K562 (cell line): ENCODE measurements at regions not wholly inside any gene's neighbourhood (a gene's known extent, or its start where the extent isn't known, plus 50 kb on each side); places are given as distances from the start of the nearest gene placed in this dataset.

Experiments
- ATAC-seq: fragments of 200-7000 bp; cut with Tn5 transposase; 3 replicates; pipeline ENCODE4 v1.9.1; 2020; ENCODE audit warnings: moderate library complexity
- BruUV-seq: library from RNA; stranded (reverse); fragments of 400-500 nt; replicated peaks from 2 replicates; lab custom pipeline; 2021; lab: Mats Ljungman, UMichigan
- CTCF ChIA-PET: fragments of 300-600 bp; formaldehyde crosslinking; extraction: SDS; loops from one replicate; lab custom pipeline; 2021; ENCODE audit warnings: low intra/inter-chr PET ratio; lab: Yijun Ruan, JAX
- POLR2A ChIA-PET: fragments of 300-600, 350-650 bp; sonication (Branson Sonifier 250); formaldehyde crosslinking; extraction: SDS; loops from one replicate; lab custom pipeline; 2021; ENCODE audit warnings: antibody characterized with exemption, inconsistent platforms; lab: Yijun Ruan, JAX
- DNase-seq, 4 experiments: peaks; one replicate each; pipeline versions ENCODE4 v3.0.0 to v3.0.0-alpha.2; 2011 to 2018; ENCODE audit warnings: low spot score in 3 of 4, mixed read lengths in 3 of 4; ENCODE audit errors: extremely low read depth in 1 of 4
- FAIRE-seq: peaks from 2 replicates; lab custom pipeline; 2011; peaks lifted over from hg19 to GRCh38; lab: Jason Lieb, UNC
- H2AFZ ChIP-seq: 2 replicates; pipeline ENCODE4 v1.6.0; 2011; ENCODE audit warnings: low read depth, low read length, control low read depth, inconsistent platforms
- H3K27ac ChIP-seq: fragments of 200-600 bp; 3 replicates; pipeline ENCODE4 v1.8.0; 2011; ENCODE audit warnings: low read depth, mild to moderate bottlenecking, control low read depth, inconsistent platforms, low read length, moderate library complexity, mixed read lengths; ENCODE audit errors: extremely low read depth
- H3K27me3 ChIP-seq, 2 experiments: fragments of 300-600 bp in 1 of 2; 2 replicates in 1 of 2; 3 replicates in 1 of 2; pipeline versions ENCODE4 v1.6.0 to v1.8.0; 2011; ENCODE audit warnings: inconsistent platforms in 2 of 2, low read length in 2 of 2, mild to moderate bottlenecking in 1 of 2, mixed read lengths in 1 of 2, moderate library complexity in 1 of 2; ENCODE audit not compliant: control insufficient read depth in 2 of 2, insufficient read depth in 2 of 2
- H3K36me3 ChIP-seq: fragments of 300-600 bp; 3 replicates; pipeline ENCODE4 v1.8.0; 2011; ENCODE audit warnings: mild to moderate bottlenecking, low read length, inconsistent platforms; ENCODE audit not compliant: control insufficient read depth, insufficient read depth
- H3K4me1 ChIP-seq, 2 experiments: fragments of 200-600 bp in 1 of 2; replicated peaks in 1 of 2; 2 replicates in 1 of 2; 3 replicates in 1 of 2; pipeline versions ENCODE4 v1.5.1 to v1.8.0; 2011; ENCODE audit warnings: inconsistent platforms in 2 of 2, low read length in 2 of 2, mild to moderate bottlenecking in 1 of 2, mixed read lengths in 1 of 2, moderate library complexity in 1 of 2; ENCODE audit not compliant: control insufficient read depth in 2 of 2, insufficient read depth in 2 of 2
- H3K4me2 ChIP-seq: 2 replicates; pipeline ENCODE4 v1.6.1; 2011; ENCODE audit warnings: low read length, control low read depth, inconsistent platforms, mixed read lengths; ENCODE audit not compliant: insufficient read depth
- H3K4me3 ChIP-seq: fragments of 200-600 bp; sonication (generic), shearing (Covaris generic); 2 replicates; pipeline ENCODE4 v1.5.1; 2016; ENCODE audit warnings: control low read depth, inconsistent platforms
- H3K79me2 ChIP-seq: fragments of 200-600 bp; 3 replicates; pipeline ENCODE4 v1.8.0; 2011; ENCODE audit warnings: low read length, inconsistent platforms; ENCODE audit not compliant: control insufficient read depth, insufficient read depth
- H3K9ac ChIP-seq, 2 experiments: 2 replicates each; pipeline versions ENCODE4 v1.6.0 to v1.6.1; 2011; ENCODE audit warnings: low read depth in 2 of 2, low read length in 2 of 2, control low read depth in 1 of 2, inconsistent platforms in 1 of 2, mild to moderate bottlenecking in 1 of 2, mixed read lengths in 1 of 2; ENCODE audit not compliant: insufficient read depth in 1 of 2
- H3K9me1 ChIP-seq: one replicate; pipeline ENCODE4 v1.6.0; 2011; ENCODE audit warnings: inconsistent platforms, mild to moderate bottlenecking, low read length, moderate library complexity; ENCODE audit not compliant: control insufficient read depth, insufficient read depth
- H3K9me3 ChIP-seq: replicated peaks from 2 replicates; pipeline ENCODE4 v1.5.1; 2011; ENCODE audit warnings: low read depth, low read length, inconsistent platforms; ENCODE audit not compliant: control insufficient read depth, insufficient read depth
- H4K20me1 ChIP-seq: replicated peaks from 2 replicates; pipeline ENCODE4 v1.6.1; 2011; ENCODE audit warnings: low read length, inconsistent platforms, mixed read lengths; ENCODE audit not compliant: control insufficient read depth, insufficient read depth
- DDX20 ChIP-seq: fragments of 450-650 bp; IDR thresholded peaks from 2 replicates; pipeline ENCODE4 v1.6.1; 2016; ENCODE audit warnings: missing genetic modification characterization, low read depth, mild to moderate bottlenecking, missing compliant biosample characterization, moderate library complexity
- KDM4B ChIP-seq, 2 experiments: fragments of 450-650 bp in 1 of 2; sonication (generic) in 1 of 2; IDR thresholded peaks; 2 replicates each; pipeline ENCODE4 v1.6.1; 2016 to 2017; ENCODE audit warnings: borderline replicate concordance in 2 of 2, antibody characterized with exemption in 1 of 2, low read depth in 1 of 2, mild to moderate bottlenecking in 1 of 2
- MLLT1 ChIP-seq, 2 experiments: fragments of 450-650 bp; IDR thresholded peaks; 2 replicates each; pipeline ENCODE4 v1.6.1; 2016
- NFXL1 ChIP-seq: fragments of 450-650 bp; formaldehyde crosslinking; IDR thresholded peaks from 2 replicates; pipeline ENCODE4 v1.4.0; 2021; ENCODE audit warnings: mild to moderate bottlenecking
- NR1H2 ChIP-seq: sonication (generic); formaldehyde crosslinking; IDR thresholded peaks from 2 replicates; pipeline ENCODE4 v1.4.0; 2020; ENCODE audit warnings: mild to moderate bottlenecking, missing genetic modification reagents
- PHF21A ChIP-seq: fragments of 450-650 bp; IDR thresholded peaks from 2 replicates; pipeline ENCODE4 v1.6.1; 2017; ENCODE audit warnings: low read depth, borderline replicate concordance
- PTBP1 ChIP-seq: fragments of 200-400 bp; formaldehyde crosslinking; IDR thresholded peaks from 2 replicates; pipeline ENCODE4 v1.6.1; 2017; ENCODE audit warnings: low read depth, low read length
- SMAD2 ChIP-seq: fragments of 150-350 bp; IDR thresholded peaks from 2 replicates; pipeline ENCODE4 v1.6.1; 2014; ENCODE audit warnings: low read depth, mild to moderate bottlenecking, low read length
- SRSF9 ChIP-seq: fragments of 200-400 bp; formaldehyde crosslinking; IDR thresholded peaks from 2 replicates; pipeline ENCODE4 v1.6.1; 2017; ENCODE audit warnings: low read depth, low read length, borderline replicate concordance
- ZKSCAN8 ChIP-seq: fragments of 200-800 bp; sonication (Bioruptor generic); IDR thresholded peaks from 2 replicates; pipeline ENCODE4 v1.6.1; 2016; ENCODE audit warnings: missing genetic modification characterization, missing compliant biosample characterization
- ZNF398 ChIP-seq: fragments of 250-450 bp; sonication (Bioruptor Pico); IDR thresholded peaks from 2 replicates; pipeline ENCODE4 v1.8.0; 2021; ENCODE audit warnings: moderate library complexity, mild to moderate bottlenecking, inconsistent platforms
- ZNF407 ChIP-seq: fragments of 450-650 bp; IDR thresholded peaks from 2 replicates; pipeline ENCODE4 v1.6.1; 2016; ENCODE audit warnings: low read depth
- WGBS: fragments of 100-300 bp; shearing (Covaris generic); methylation state at CpG from one replicate; pipeline ENCODE4 v1.1.6; 2016; ENCODE audit warnings: low coverage, mixed read lengths; ENCODE audit not compliant: insufficient coverage; ENCODE audit errors: missing lambda C conversion rate; 5-methylcytosine and 5-hydroxymethylcytosine counted together
- in situ Hi-C: fragments of 300-500 bp; cut with MboI; formaldehyde crosslinking; loops from 4 replicates; pipeline ENCODE4 v1.15.0; 2018; ENCODE audit warnings: inconsistent platforms, mixed read lengths
- intact Hi-C: fragments of 100-400 bp; cut with micrococcal nuclease; formaldehyde crosslinking; loops from 2 replicates; pipeline ENCODE4 v1.14.2; 2022

- DNase-seq (no peak), FAIRE-seq (no peak), ATAC-seq (no peak)
- Histone ChIP-seq H3K9me3 (no peaks in the 10 kb centered on the region), H3K9ac (no peak overlapping the region), H4K20me1 (no peaks in the 10 kb centered on the region), H3K27me3 (no peaks in the 10 kb centered on the region), H3K79me2 (no peaks in the 10 kb centered on the region), H3K27ac (no peak overlapping the region), H3K9me1 (no peaks in the 10 kb centered on the region), H2AFZ (no peak overlapping the region), H3K4me3 (no peak overlapping the region), H3K36me3 (no peaks in the 10 kb centered on the region), H3K4me2 (no peak overlapping the region), H3K4me1 (no peaks in the 10 kb centered on the region)
- BruUV-seq = no TSS peak
- in situ Hi-C loops = no loop called here
- 0% methylated on average over 1 of the region's 5 CpGs for WGBS
- POLR2A ChIA-PET = no interaction called here
- CTCF ChIA-PET = no interaction called here
- intact Hi-C loops = no loop called here
- TF ChIP-seq ZNF398 (CRISPR knock-in tag) (no peak), KDM4B (IDR thresholded peaks at IDR 0.05; ENCODE audit: borderline replicate concordance in 2 of 2, low read depth in 1 of 2) (no peak), DDX20 (tag) (no peak), NFXL1 (no peak), PHF21A (no peak), PTBP1 (no peak), ZNF407 (no peak), MLLT1 (IDR thresholded peaks at IDR 0.05) (no peak), SRSF9 (no peak), ZKSCAN8 (no peak), SMAD2 (no peak), NR1H2 (CRISPR knock-in tag) (no peak)
These were observed 1303.5 kb downstream of the RAPGEF2 start for GRCh38 chr4:160406263-160406825.
